ENCODE measurements at regions not wholly inside any gene's neighbourhood (a gene's known extent, or its start where the extent isn't known, plus 50 kb on each side); places are given as distances from the start of the nearest gene placed in this dataset.

- TF ChIP-seq HNF4A (conservative IDR thresholded peaks at IDR 0.05) (no peak), RAD21 (IDR thresholded peaks at IDR 0.05) (no peak)
These were observed 693.7 kb downstream of the PLCL1 start (continued) for GRCh38 chr2:198498048-198498447.

DNA sequence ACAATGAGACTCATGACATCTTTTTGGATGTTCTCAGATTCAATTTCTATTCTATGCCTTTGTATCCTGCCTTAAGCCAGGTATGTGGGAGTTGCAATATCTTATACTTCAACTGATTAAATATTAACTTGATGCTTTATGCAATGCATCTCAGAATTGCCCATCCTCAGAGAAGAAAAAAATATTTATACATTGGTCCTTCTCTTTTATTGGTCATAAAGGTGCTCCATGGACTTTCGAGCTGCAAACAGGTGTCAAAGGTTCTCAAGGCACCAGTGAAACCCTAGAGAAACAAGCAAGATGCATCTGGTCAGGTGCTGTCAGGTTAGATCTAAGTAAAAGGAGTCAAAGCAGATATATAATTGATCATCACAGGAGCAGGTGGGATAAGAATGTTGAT lies 690.5 kb downstream of the PLCL1 start:
- Histone ChIP-seq H3K9ac (ENCODE audit: low read depth in 1 of 2, low read length in 2 of 2) (no peak overlapping the region), H3K9me3 (ENCODE audit: control insufficient read depth in 4 of 4, low read length in 3 of 4) (no peaks in the 10 kb centered on the region), H3K27ac (ENCODE audit: low read depth in 1 of 2, low read length in 2 of 2) (no peak overlapping the region), H3K36me3 (ENCODE audit: control insufficient read depth in 4 of 4, insufficient read depth in 3 of 4, low read depth in 1 of 4, low read length in 3 of 4) (no peaks in the 10 kb centered on the region), H3K4me1 (ENCODE audit: control insufficient read depth in 4 of 4, insufficient read depth in 4 of 4, low read length in 3 of 4) (peaks cover 0 to 1% (median 0%) of the 10 kb centered on the region in 4 donors), H3K4me3 (ENCODE audit: low read depth in 1 of 3, low read length in 3 of 3) (no peak overlapping the region), H3K27me3 (ENCODE audit: control insufficient read depth in 4 of 4, insufficient read depth in 4 of 4, low read length in 3 of 4) (peaks cover 0 to 2% (median 0%) of the 10 kb centered on the region in 4 donors)
- DNase-seq (ENCODE audit: low spot score), result no peak
- no peak for TF ChIP-seq FOXA1 (IDR thresholded peaks at IDR 0.05)
- TF ChIP-seq GABPA (IDR thresholded peaks at IDR 0.05 in 1 of 2, conservative IDR thresholded peaks at IDR 0.05 in 1 of 2), result no peak
- no peak for TF ChIP-seq EGR1 (IDR thresholded peaks at IDR 0.05; ENCODE audit: low read depth in 2 of 2)
- TF ChIP-seq YY1 (IDR thresholded peaks at IDR 0.05), result no peak
- TF ChIP-seq REST (IDR thresholded peaks at IDR 0.05), result no peak
- TF ChIP-seq, protein P1, sequence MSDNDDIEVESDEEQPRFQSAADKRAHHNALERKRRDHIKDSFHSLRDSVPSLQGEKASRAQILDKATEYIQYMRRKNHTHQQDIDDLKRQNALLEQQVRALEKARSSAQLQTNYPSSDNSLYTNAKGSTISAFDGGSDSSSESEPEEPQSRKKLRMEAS (IDR thresholded peaks at IDR 0.05), result no peak
- no peak for TF ChIP-seq JUND (IDR thresholded peaks at IDR 0.05)
- no peak for TF ChIP-seq NR2F2 (IDR thresholded peaks at IDR 0.05)
- TF ChIP-seq HNF4G (IDR thresholded peaks at IDR 0.05), result no peak
- no peak for TF ChIP-seq FOXA2 (IDR thresholded peaks at IDR 0.05)
- no peak for TF ChIP-seq TAF1 (conservative IDR thresholded peaks at IDR 0.05)
- TF ChIP-seq RAD21 (IDR thresholded peaks at IDR 0.05), result no peak
- TF ChIP-seq, protein P2, sequence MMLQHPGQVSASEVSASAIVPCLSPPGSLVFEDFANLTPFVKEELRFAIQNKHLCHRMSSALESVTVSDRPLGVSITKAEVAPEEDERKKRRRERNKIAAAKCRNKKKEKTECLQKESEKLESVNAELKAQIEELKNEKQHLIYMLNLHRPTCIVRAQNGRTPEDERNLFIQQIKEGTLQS (IDR thresholded peaks at IDR 0.05), result no peak
- no peak for TF ChIP-seq RXRA (IDR thresholded peaks at IDR 0.05)
- 54% methylated on average over 1 of the region's 1 CpG for WGBS

GRCh38 chr2:198490748-198491147 lies 686.4 kb downstream of the PLCL1 start:
- DNase-seq (ENCODE audit: low spot score), result no peak
- no peaks in the 10 kb centered on the region for H3K36me3 ChIP-seq (ENCODE audit: control insufficient read depth in 4 of 4, insufficient read depth in 3 of 4, low read depth in 1 of 4, low read length in 3 of 4)
- peaks cover 0 to 1% (median 0%) of the 10 kb centered on the region in 4 donors for H3K4me1 ChIP-seq (ENCODE audit: control insufficient read depth in 4 of 4, insufficient read depth in 4 of 4, low read length in 3 of 4)
- H3K27ac ChIP-seq (ENCODE audit: low read depth in 1 of 2, low read length in 2 of 2), result no peak overlapping the region
- no peaks in the 10 kb centered on the region for H3K9me3 ChIP-seq (ENCODE audit: control insufficient read depth in 4 of 4, low read length in 3 of 4)
- TF ChIP-seq, protein P3, sequence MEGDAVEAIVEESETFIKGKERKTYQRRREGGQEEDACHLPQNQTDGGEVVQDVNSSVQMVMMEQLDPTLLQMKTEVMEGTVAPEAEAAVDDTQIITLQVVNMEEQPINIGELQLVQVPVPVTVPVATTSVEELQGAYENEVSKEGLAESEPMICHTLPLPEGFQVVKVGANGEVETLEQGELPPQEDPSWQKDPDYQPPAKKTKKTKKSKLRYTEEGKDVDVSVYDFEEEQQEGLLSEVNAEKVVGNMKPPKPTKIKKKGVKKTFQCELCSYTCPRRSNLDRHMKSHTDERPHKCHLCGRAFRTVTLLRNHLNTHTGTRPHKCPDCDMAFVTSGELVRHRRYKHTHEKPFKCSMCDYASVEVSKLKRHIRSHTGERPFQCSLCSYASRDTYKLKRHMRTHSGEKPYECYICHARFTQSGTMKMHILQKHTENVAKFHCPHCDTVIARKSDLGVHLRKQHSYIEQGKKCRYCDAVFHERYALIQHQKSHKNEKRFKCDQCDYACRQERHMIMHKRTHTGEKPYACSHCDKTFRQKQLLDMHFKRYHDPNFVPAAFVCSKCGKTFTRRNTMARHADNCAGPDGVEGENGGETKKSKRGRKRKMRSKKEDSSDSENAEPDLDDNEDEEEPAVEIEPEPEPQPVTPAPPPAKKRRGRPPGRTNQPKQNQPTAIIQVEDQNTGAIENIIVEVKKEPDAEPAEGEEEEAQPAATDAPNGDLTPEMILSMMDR (IDR thresholded peaks at IDR 0.05; ENCODE audit: low read depth, low read length, missing input control), result no peak
- TF ChIP-seq, protein P2 (IDR thresholded peaks at IDR 0.05), result no peak
- no peak for TF ChIP-seq YY1 (IDR thresholded peaks at IDR 0.05)
- peaks cover 0 to 2% (median 0%) of the 10 kb centered on the region in 4 donors for H3K27me3 ChIP-seq (ENCODE audit: control insufficient read depth in 4 of 4, insufficient read depth in 4 of 4, low read length in 3 of 4)
- H3K4me3 ChIP-seq (ENCODE audit: low read depth in 1 of 3, low read length in 3 of 3), result no peak overlapping the region
- whole genome bisulfite sequencing, result 49% methylated on average over 2 of the region's 2 CpGs
- no peak overlapping the region for H3K9ac ChIP-seq (ENCODE audit: low read depth in 1 of 2, low read length in 2 of 2)

All from liver (tissue), 8 donors.